ENCODE measurements at regions not wholly inside any gene's neighbourhood (a gene's known extent, or its start where the extent isn't known, plus 50 kb on each side); places are given as distances from the start of the nearest gene placed in this dataset.
"Not testable (repeated sequence)": the region's sequence is repeated elsewhere in the genome, so short reads cannot be mapped to it uniquely, and the experiment has no call there.

GRCh38 chr4:167858127-167858526, 234.2 kb upstream of the ANXA10 start:
- TF ChIP-seq SPI1, POLR2AphosphoS5 (IDR thresholded peaks at IDR 0.05; ENCODE audit: low read depth, low read length): not testable (repeated sequence)

Data from GM12891 (cell line).